Pancreas (tissue), 10 donors: ENCODE measurements at regions not wholly inside any gene's neighbourhood (a gene's known extent, or its start where the extent isn't known, plus 50 kb on each side); places are given as distances from the start of the nearest gene placed in this dataset.

Source experiments
- ATAC-seq, 4 donors: fragments of 200-7000 bp; cut with Tn5 transposase; one replicate each; pipeline versions ENCODE4 v1.8.0 to v1.9.1; 2020; ENCODE audit warnings: mild to moderate bottlenecking in 4 of 4, moderate library complexity in 4 of 4
- DNase-seq, 6 donors: peaks; one replicate each; pipeline ENCODE4 v3.0.0-alpha.2; 2020
- FAIRE-seq: peaks from 2 replicates; lab custom pipeline; 2012; peaks lifted over from hg19 to GRCh38; lab: Jason Lieb, UNC
- H3K27ac ChIP-seq, 4 donors: fragments of 200-600 bp; sonication (generic); 1 replicate in 3 of 4; 2 replicates in 1 of 4; pipeline versions ENCODE4 v1.5.0 to v1.8.0; 2020
- H3K27me3 ChIP-seq, 4 donors: fragments of 200-600 bp; one replicate each; pipeline ENCODE4 v1.8.0; 2021
- H3K36me3 ChIP-seq, 3 donors: fragments of 200-600 bp; sonication (generic) in 1 of 3; one replicate each; pipeline versions ENCODE4 v1.5.0 to v1.8.0; 2020 to 2021
- H3K4me1 ChIP-seq, 3 donors: fragments of 200-600 bp; one replicate each; pipeline ENCODE4 v1.8.0; 2021
- H3K4me3 ChIP-seq, 4 donors: fragments of 200-600 bp; sonication (generic) in 2 of 4; one replicate each; pipeline versions ENCODE4 v1.5.0 to v1.8.0; 2020 to 2021
- H3K9me3 ChIP-seq, 4 donors: fragments of 200-600 bp; one replicate each; pipeline ENCODE4 v1.8.0; 2021
- CTCF ChIP-seq, 4 donors: fragments of 200-600 bp; sonication (generic) in 3 of 4; IDR thresholded peaks; one replicate each; pipeline versions ENCODE4 v1.5.0 to v1.8.0; 2021; ENCODE audit warnings: antibody characterized with exemption in 4 of 4
- WGBS, 2 donors: extraction: QIAGEN DNeasy Blood & Tissue Kit; methylation state at CpG; one replicate each; pipeline ENCODE4 v1.1.7; 2013; 5-methylcytosine and 5-hydroxymethylcytosine counted together
- intact Hi-C, 3 donors: fragments of 100-400 bp; cut with DNase I; formaldehyde crosslinking; loops; one replicate each; pipeline versions ENCODE4 v1.11.1 to v1.14.2; 2022
- donor health status: healthy with polysubstance abuse.
- donor health status: DM: no; HTN: no; CAD: no; lungs with moderate emphysema.
- donor health status: DM: no; HTN: no; CAD: no.
- donor health status: control.
- donor health status: control.
- donor health status: Bipolar disorder and iron deficiency.
- donor health status: DM: yes; HTN: yes; CAD: no.
- donor health status: DM: no; HTN: no; CAD: no.
- donor health status: DM: no; HTN: no; CAD: no.
- donor health status: DM: yes; HTN: yes; CAD: no.

- Histone ChIP-seq H3K4me3 (no peak overlapping the region), H3K4me1 (no peaks in the 10 kb centered on the region), H3K36me3 (no peaks in the 10 kb centered on the region), H3K27me3 (no peaks in the 10 kb centered on the region), H3K27ac (no peak overlapping the region), H3K9me3 (no peaks in the 10 kb centered on the region)
- no peak for FAIRE-seq
- intact Hi-C loops, result no loop called here
- ATAC-seq, result no peak
- DNase-seq, result no peak
- 54 to 64% methylated on average over 2 of the region's 2 CpGs for WGBS, 2 donors
- TF ChIP-seq CTCF (IDR thresholded peaks at IDR 0.05), result no peak
Observed at GRCh38 chr6:118394106-118394505, 154.0 kb upstream of the PLN start.

GRCh38 chr6:118396969-118397368 lies 151.1 kb upstream of the PLN start:
- intact Hi-C loops, result no loop called here
- no peak for ATAC-seq

GRCh38 chr6:118397671-118398465 lies 150.2 kb upstream of the PLN start:
- H3K4me1 ChIP-seq, result no peaks in the 10 kb centered on the region
- no peaks in the 10 kb centered on the region for H3K9me3 ChIP-seq
- WGBS, 2 donors, result 43 to 58% methylated on average over 1 of the region's 1 CpG
- ATAC-seq (no peak), FAIRE-seq (no peak), DNase-seq (no peak)
- H3K27me3 ChIP-seq, result no peaks in the 10 kb centered on the region
- no peak for TF ChIP-seq CTCF (IDR thresholded peaks at IDR 0.05)
- no peak overlapping the region for H3K27ac ChIP-seq
- no peaks in the 10 kb centered on the region for H3K36me3 ChIP-seq
- intact Hi-C loops, result no loop called here
- no peak overlapping the region for H3K4me3 ChIP-seq

More at GRCh38 chr6:118396969-118397368, 151.1 kb upstream of the PLN start:
- H3K27me3 ChIP-seq, result no peaks in the 10 kb centered on the region
- no peak for TF ChIP-seq CTCF (IDR thresholded peaks at IDR 0.05)
- H3K4me3 ChIP-seq, result no peak overlapping the region
- H3K27ac ChIP-seq, result no peak overlapping the region
- no peaks in the 10 kb centered on the region for H3K4me1 ChIP-seq
- WGBS, 2 donors, result 88% methylated on average over 2 of the region's 2 CpGs
- no peak for FAIRE-seq
- no peaks in the 10 kb centered on the region for H3K9me3 ChIP-seq
- no peaks in the 10 kb centered on the region for H3K36me3 ChIP-seq
- no peak for DNase-seq

GRCh38 chr6:118400098-118400497 lies 148.0 kb upstream of the PLN start:
- FAIRE-seq (no peak), ATAC-seq (no peak), DNase-seq (no peak)
- Histone ChIP-seq H3K9me3 (no peaks in the 10 kb centered on the region), H3K4me3 (no peak overlapping the region), H3K27me3 (no peaks in the 10 kb centered on the region), H3K27ac (no peak overlapping the region), H3K36me3 (no peaks in the 10 kb centered on the region), H3K4me1 (no peaks in the 10 kb centered on the region)
- no peak for TF ChIP-seq CTCF (IDR thresholded peaks at IDR 0.05)
- intact Hi-C loops, result no loop called here
- WGBS, 2 donors, result 93 to 99% methylated on average over 1 of the region's 1 CpG

GRCh38 chr6:118400582-118400981 lies 147.5 kb upstream of the PLN start:
- no peak for TF ChIP-seq CTCF (IDR thresholded peaks at IDR 0.05)
- ATAC-seq, result no peak
- intact Hi-C loops, result no loop called here
- no peak overlapping the region for H3K27ac ChIP-seq
- WGBS, 2 donors, result 17 to 35% methylated on average over 2 of the region's 2 CpGs
- no peak for DNase-seq
- H3K27me3 ChIP-seq, result no peaks in the 10 kb centered on the region
- H3K4me3 ChIP-seq, result no peak overlapping the region
- FAIRE-seq, result no peak
- no peaks in the 10 kb centered on the region for H3K4me1 ChIP-seq
- H3K9me3 ChIP-seq, result no peaks in the 10 kb centered on the region
- H3K36me3 ChIP-seq, result no peaks in the 10 kb centered on the region
